Activated CD8-positive, alpha-beta memory T cell treated with anti-CD3 and anti-CD28 coated beads for 36 hours (primary cell): ENCODE measurements at regions not wholly inside any gene's neighbourhood (a gene's known extent, or its start where the extent isn't known, plus 50 kb on each side); places are given as distances from the start of the nearest gene placed in this dataset.

Experiments
- CTCF ChIA-PET: fragments of 350-600 bp; sonication (Branson Sonifier 250); formaldehyde crosslinking; loops from one replicate; lab custom pipeline; 2021; ENCODE audit warnings: antibody characterized with exemption; lab: Charles Lee
- POLR2A ChIA-PET: fragments of 350-600 bp; sonication (Branson Sonifier 250); formaldehyde crosslinking; loops from one replicate; lab custom pipeline; 2021; ENCODE audit warnings: antibody characterized with exemption; lab: Charles Lee

DNA sequence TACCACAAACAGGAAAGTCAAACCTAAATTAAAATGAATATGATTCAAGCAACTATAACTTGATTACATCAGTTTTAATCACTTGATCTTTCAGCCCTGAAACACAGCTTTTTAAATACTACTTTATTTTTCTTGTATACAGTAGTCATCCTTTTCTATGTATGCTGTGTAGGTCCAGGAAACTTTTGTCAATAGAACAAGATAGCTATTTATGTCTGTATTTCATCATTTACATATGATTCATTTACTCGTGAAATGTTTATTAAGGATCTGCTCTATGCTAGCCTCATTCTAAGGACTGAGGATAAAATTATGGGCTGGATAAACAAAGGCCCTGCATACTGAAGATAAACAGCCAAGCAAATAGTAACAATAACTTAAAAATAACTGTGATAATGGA is 930.2 kb downstream of the TFAP2A start:
- CTCF ChIA-PET: no interaction called here
- POLR2A ChIA-PET: no interaction called here

DNA sequence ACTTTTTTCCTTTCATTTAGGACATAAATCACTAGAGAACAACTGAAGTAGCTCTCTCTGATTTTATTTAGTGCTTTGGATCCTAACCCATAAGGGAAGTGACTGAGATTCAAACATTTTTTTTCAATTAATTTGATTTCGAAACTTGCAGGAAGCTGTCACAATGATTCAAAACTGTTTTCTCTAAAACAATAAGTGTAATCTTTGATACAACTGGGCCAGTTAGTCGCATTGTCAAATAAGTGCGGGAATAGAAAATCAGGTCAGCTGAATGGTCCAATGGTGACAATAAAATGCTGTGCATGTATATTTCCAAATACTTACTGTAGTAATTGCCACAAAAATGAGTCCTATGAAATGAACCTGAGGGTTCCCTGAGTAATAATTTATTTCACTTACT is 930.8 kb downstream of the TFAP2A start:
- CTCF ChIA-PET: no interaction called here

DNA sequence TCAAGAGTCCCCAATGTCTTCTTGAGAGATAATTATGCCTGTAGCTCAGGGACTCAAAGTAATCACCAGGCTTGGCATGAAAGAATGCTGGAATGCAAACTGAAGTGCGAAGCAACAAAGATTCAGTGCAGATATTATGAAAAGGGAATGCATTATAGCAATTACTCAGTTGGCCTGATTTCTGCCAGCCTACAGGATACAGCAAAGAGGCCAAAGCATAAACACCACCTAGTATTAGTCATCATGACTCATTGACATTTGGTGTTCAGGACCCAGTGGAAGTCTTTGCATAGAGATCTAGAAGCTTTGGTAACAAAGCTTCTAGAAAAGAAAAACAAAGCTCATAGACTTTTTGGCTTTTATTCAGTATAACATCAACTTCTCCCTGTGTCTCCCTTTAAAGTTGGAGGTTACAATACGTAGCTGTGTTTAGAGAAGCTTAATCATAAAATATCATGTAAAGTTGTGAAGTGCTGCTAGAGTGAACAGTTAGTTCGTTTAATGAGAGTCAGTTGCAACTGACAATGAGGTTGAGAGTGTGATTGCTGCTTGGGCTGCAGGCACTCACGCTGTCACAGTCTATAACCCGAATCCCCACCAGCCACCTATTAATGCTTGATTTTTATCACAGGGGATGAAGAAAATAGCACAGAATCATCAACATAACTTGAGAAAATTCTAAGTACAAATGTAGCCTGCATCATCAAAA is 932.7 kb downstream of the TFAP2A start:
- POLR2A ChIA-PET: no interaction called here
- CTCF ChIA-PET: no interaction called here

More for the DNA sequence above, 930.8 kb downstream of the TFAP2A start:
- POLR2A ChIA-PET: no interaction called here

DNA sequence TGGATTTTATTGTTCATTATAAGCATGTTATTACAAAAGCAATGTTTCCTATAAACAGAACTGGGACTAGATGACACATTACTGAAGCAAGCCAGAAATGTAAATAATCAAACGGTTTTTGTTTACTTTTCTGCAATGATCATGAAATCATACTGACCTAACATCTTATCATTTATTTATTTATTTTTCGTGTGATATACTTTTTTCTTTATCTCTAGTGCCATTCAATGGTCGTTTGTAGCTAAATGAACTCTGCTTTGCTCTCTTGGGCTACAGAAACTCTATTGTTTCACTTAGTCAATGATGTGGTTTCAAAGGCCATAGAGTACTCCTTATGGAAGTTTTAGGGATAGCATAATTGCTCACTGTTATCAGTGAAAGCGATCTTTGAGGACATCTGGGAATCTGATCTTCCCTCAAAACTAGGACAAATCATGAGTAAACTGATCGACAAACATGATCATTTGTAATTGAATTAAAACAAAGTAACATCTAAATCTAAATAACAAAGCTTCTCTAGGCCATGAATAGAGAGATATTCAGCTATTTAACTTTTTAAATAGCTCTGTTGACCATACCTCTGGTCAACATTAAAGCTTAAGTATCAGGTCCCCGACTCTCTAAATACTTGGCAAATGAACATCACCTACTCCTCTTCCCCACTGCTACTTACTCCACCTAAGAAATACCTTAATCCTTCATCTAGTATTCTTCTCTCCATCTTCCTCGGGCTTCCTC is 933.4 kb downstream of the TFAP2A start:
- ChIA-PET CTCF (no interaction called here), POLR2A (no interaction called here)

DNA sequence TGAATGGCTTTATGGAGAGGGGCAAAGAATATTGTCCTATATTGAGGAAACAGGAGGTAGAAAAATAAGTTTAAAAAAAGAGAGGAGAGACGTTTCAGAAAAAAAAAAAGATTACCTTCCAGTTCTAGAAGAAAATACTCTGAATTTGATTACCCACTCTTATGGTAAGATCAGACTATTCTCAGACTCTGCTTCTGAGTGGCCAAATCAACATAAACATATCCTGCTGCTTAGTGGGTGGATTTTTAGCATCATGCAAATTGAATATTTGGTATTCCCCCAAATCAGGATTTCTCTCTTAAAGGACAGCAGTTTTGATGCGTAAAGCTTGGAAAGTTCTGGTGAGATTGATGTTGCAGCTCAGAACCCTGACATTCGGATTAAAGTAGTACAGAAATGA is 946.6 kb downstream of the TFAP2A start:
- ChIA-PET POLR2A (no interaction called here), CTCF (no interaction called here)

DNA sequence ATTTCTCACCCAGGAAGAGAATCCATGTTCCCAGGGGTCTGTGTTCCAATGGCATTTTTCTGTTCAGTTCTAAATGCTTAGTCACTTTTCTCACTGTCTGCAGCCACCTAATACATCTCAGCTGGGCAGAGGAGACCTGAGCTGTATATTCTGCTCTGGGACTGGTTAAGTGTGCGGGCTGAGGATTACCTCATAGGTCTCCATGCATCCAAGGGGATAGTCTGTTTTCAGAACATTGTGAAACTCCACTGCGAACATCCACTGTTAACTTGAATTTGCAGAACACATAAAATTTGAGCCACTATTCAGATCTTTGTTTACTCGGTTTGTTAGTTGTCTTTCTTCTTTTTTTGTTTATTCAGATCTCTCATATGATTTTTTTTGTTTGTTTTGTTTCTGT is 947.1 kb downstream of the TFAP2A start:
- ChIA-PET POLR2A (no interaction called here), CTCF (no interaction called here)

DNA sequence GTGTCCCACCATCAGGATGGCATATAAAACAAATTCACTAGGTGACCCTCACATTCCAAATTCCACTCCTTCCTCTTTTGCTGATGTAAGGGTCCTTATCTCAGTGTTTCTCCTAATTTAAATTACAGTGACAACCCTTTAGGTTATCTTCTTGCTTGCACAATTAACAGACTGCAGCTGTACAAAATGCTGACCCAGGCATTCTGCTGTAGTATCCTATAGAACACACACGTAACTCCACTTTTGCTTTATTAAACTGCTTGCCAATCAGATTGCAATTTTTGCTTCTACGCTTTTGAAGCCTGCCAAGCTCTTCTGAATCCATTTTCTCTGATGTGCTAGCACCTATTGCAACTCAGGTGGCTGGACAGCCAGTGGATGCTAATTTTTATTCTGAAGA is 950.3 kb downstream of the TFAP2A start:
- ChIA-PET CTCF (no interaction called here), POLR2A (no interaction called here)

DNA sequence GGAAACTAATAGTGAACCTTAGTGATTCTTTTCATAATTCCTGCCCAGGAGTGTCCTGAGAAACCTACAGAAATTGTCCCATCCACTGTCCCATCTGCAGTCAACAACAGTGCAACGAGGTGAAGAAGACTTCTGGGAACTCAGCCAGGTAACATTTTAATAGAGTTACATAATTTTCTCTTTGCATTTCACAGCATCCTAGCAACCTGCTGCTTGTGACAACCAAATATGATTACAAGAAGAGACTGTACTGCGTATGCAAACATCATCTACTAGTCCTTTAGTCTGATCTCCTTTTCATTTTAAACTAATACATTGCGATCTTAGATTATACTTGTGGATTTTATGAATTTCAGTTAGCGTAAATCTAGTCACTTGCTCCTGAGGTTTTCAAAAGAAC is 951.6 kb downstream of the TFAP2A start:
- ChIA-PET POLR2A (no interaction called here), CTCF (no interaction called here)

DNA sequence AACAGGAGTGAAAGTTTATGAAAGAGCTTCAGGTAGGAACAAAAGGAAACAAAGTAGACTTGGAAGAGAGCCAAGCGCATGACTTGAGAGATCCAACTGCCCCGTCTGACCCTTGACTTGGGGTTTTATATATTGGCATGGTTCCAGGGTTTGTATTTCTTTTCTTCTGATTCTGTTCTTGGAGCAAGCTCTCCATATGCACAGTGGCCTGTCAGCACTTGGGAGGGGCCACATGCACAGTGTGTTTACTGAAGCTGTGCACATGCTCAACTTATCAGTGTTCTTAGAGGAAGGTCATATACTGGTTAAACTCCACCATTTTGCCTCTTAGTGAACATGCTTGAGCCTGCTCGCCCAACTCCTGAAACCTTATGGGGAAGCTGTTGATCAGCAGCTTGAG is 953.7 kb downstream of the TFAP2A start:
- ChIA-PET POLR2A (no interaction called here), CTCF (no interaction called here)

DNA sequence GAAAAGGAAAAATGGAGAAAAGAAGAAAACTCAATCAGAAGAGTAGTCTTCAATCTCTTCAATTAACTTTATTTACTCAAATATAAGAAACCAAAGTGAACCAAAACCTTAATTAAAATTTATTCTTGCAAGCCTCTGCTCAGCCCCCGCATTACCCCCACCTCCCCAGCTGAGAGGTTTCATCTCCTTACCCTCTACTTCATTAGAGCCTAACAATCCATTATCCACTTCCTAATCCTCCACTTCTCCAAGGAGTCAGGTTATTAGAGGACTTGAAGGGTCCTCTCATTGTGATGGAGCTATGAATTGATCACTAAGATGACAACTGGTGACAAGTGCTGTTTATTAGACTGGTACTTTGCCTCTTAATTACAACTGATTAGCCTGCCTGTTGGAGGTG is 956.5 kb downstream of the TFAP2A start:
- POLR2A ChIA-PET: no interaction called here
- CTCF ChIA-PET: no interaction called here

DNA sequence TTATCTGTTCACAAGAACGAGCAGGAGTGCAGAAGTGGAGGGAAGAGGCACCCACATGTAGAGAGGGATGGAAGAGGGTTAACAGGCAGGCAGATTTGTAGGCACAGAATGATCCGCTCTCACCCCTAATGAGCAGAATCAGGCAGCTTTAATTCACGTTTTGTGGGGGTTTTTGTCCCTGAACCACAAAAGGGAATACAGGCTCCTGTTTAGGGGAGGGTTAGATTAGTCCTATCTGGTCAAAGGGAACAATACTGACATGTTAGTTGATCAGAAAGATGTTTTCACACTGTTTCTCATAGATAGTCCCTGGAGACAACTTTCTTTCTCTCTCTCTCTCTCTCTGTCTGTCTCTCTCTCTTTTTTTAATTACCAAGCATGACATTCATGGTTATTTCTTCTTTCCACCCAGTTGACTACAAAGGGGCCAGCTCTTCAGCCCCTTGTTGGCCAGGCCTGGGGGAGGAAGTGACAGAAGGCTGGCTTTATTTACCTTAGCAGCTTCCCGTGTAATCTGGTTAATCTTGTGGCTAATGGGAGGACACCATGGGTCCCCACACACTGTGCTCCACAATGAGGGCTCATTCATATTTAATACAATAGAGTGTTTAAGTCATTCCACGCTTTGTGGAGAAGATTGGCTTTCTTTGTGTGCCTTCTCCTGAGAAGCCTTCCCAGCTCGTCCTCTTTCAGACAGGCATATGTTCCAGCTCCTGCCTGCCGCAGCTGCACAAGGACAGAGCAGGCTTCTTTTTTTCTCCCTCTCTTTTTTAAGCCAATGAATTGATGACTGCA is 958.8 kb downstream of the TFAP2A start:
- POLR2A ChIA-PET: no interaction called here
- CTCF ChIA-PET: no interaction called here

DNA sequence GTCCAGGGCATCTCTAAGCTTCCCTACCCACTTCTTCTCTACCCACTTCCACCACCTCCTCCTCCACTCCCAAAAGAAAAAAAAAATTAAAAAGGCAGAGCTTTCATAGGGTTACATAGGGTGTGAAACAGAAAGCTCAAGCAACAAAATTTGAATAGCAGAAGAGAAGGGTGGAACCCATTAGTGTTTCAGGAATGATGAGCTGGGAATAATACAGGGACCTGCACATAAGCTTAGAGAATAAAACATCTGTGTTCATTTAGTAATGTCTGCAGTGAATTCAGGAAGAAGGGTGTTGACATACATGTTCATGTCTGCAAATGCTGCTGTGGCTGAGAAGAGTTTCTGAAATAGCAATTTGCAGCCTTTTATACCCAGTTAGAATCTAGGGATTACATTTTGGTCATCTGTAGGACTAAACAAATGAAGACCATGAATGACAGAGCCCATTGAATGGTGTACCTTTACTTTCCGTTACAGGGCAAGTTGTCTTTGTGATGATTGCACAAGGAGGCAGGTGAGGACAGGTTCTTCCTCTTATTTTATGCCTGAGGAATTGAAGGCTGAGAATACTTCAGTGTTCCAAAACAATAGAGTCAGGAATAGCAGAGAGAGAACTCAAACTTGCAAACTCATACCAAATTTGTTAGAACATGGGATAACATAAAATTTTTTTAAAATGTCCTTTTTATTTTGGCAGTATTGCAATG is 975.1 kb downstream of the TFAP2A start:
- CTCF ChIA-PET: no interaction called here
- POLR2A ChIA-PET: no interaction called here

DNA sequence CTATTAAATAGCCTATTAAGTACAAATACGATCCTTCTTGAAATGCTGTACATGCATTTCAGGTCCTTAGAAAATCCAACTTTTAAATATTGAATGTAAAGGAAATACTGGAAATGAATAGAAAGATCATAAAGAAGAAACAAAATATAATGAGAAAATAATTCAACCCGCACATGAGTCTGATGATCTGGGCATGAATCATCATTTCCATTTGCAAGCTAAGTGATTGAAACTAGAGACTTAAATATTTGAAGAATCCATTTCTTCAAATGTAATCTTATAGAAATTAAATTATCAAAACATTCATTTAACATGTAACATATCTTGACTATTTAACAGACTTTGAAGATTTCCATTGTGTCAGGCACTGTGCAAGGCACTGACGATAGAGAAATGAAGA is 977.0 kb downstream of the TFAP2A start:
- CTCF ChIA-PET: no interaction called here
- POLR2A ChIA-PET: no interaction called here

DNA sequence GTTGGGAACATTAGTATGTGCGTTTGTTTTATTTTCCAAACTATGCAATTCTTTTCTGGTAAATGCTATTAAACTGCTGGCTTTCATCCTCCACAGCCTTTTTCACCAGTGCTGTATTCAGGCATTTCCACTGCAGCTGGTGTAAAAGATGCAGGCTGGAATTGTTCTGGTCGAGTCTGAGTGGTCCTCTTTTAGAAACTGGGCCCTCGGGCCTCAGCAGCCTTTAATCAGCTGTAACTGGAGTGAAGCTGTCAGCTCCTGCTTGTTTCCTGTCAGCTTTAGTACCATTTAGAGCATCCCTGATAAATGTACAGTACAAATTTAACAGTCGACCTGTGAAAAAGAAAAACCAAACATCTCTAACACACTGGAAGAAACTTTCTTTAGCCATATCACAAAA is 979.6 kb downstream of the TFAP2A start:
- POLR2A ChIA-PET: interaction anchor here (0.6 kb wide), 1 partner anchor 330 kb away, joined by 3 read pairs; no protein-coding TSS in a partner anchor
- CTCF ChIA-PET: no interaction called here

DNA sequence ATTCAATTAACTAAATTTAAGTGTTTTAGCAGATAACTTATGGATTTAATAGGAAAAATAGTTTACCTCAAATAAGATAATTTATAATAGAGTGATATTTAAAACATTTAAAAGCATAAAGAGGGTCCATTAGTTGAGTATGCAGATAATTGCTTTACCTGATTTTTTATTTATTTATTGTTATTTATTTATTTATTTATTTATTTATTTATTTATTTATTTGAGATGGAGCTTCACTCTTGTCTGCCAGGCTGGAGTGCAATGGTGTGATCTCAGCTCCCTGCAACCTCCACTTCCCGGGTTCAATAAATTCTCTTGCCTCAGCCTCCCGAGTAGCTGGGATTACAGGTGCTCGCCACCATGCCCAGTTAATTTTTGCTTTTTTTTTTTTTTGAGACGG is 982.9 kb downstream of the TFAP2A start:
- POLR2A ChIA-PET: no interaction called here
- CTCF ChIA-PET: no interaction called here

DNA sequence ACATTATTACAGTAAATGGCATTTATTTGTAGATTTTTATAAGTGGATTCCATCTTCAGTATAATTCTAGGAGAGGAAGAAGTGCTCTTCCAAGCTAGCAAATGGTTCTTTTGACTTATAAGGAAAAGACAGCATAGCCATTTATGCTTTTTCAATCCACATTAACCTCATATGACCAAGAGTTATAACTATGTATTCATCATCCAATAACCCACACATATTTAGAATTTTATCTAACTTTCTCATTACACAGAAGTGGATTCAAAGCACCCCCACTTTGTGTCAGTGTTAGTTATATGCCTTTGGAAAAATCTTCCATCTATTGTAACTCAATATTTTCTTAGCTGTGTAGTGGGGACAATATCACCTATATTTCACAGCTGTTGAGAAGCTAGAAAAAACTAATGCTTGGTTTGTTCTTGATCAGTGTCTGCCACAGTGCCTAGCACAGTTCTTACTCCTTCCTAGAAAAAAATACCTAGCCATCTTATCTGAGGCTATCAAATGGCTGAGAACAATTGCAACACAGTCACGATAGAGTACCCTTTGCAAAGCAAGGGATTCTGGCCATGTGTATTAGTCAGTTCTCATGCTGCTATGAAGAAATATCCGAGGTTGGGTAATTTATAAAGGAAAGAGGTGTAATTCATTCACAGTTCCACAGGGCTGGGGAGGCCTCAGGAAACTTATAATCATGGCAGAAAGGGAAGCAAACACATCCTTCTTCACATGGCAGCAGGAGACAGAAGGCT is 986.3 kb downstream of the TFAP2A start:
- ChIA-PET POLR2A (no interaction called here), CTCF (no interaction called here)

DNA sequence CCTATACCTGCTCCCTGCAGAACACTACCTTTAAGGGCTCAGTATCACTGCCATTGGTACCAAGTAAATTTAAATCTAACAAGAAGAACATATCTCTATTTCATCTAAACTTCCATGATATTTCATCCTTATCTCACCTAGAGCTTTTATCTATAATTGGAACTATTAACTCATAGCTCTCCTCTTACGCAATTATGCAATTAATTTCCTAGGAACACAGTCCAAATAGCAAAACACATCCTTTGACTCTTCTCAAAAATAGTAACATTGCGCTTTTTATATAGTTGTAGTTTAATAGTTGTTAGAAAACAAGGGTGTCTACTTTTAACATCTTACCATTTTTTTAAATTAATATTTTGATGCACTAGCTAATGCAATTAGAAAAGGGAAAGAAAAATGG is 986.8 kb upstream of the SLC35B3 start:
- ChIA-PET POLR2A (no interaction called here), CTCF (no interaction called here)

DNA sequence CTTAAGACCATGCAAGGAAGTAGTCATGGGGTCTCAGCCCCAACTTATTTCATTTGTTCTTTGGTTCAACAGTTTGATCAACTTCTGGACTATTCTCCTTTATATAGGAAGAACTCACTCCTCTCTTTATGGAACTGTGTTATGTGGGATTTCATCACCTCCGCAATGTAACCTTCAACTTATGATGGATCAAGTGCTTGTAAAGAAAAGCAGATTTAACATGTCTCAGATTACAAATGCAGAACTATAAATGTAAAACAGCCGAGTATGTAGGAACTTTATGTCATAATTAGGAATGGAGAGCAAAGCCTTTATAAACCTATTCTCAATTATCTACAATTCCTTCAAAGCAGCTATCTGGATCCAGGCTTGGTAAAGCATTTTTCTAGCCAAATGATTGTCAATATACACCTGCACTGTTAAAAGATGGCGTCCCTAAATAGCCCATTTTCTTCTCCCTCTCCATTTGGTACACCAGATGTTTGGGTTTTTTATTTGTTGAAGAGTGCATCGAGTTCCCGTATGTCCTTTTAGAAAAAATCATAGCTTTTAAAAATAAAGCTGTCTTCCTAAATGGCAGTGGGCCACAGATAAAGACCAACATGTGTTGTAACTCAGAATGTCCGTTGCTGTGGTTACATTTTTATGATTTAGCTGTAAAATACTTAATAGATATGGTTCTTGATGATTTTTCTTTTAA is 985.1 kb upstream of the SLC35B3 start:
- CTCF ChIA-PET: no interaction called here
- POLR2A ChIA-PET: no interaction called here

DNA sequence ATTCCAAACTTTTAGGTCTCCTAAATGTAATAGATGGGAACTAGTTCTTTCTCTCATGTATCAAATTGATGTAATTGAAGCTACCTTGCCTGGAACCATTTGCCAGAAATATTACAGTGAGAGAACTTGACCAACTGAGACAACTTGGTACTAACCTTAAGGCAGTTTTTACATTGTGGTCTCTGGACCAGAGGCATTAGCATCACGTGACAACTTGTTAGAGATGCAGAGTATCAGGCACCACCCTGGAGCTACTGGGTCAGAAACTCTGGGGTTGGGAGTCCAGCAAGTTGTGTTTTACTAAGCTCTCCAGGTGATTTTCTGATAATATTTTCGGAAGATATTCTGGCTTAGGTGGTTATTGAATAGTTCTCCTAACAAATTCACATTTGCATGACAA is 982.1 kb upstream of the SLC35B3 start:
- ChIA-PET POLR2A (no interaction called here), CTCF (no interaction called here)
